DMS53 (cell line): ENCODE measurements at regions not wholly inside any gene's neighbourhood (a gene's known extent, or its start where the extent isn't known, plus 50 kb on each side); places are given as distances from the start of the nearest gene placed in this dataset.

Experiments
- DNase-seq: peaks from one replicate; lab custom pipeline; 2025; lab: John Stamatoyannopoulos, UW

DNA sequence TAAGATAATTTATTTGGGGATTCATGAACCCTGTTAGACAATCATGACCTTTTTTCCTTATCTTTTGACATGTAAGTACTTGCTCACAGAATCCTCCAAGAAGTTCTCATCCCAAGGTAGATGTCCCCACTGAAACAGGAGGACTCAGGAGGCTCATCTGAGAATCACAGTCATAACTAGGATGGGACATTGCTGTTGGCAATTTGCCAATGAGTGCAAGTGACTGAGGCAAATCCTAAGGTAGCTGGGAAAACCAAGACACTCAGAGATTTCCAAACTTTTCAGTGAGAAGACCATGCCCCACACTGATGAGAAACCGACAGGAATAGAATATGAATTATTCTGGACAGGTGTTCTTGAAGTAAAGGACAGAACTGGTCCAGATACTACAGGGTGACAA is 735.0 kb downstream of the TMEM182 start:
- no peak for DNase-seq

DNA sequence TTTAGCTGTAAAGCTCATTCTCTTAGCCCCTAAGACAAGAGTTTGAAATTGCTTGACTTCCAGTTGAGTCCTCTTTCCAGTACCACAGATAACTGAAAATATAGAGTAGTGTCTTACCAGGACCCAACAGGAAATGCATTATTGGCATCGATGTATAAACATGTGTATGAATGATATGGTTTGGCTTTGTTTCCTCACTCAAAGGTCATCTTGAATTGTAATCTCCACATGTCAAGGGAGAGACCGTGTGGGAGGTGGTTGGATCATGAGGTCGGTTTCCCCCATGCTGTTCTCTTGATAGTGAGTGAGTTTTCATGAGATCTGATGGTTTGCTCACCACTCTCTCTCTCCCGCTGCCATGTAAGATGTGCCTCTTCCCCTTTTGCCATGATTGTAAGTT is 745.0 kb downstream of the TMEM182 start:
- no peak for DNase-seq

DNA sequence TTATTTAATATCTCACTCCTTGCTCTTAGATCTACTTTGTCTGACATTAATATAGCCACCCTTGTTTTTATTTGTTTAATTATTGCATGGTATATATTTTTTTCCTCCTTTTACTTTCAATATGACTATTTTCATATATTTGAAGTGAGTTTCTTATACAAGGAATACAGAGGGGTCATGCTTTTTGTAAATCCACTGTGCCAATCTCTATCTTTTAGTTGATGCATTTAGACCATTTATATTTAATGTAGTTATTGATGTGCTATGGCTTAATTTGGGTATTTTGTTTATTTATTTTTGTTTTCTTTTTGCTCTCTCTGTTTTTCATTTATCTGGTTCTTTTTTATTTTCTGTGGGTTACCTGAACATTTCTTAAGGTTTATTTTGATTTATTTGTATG is 750.6 kb downstream of the TMEM182 start:
- no peak for DNase-seq

DNA sequence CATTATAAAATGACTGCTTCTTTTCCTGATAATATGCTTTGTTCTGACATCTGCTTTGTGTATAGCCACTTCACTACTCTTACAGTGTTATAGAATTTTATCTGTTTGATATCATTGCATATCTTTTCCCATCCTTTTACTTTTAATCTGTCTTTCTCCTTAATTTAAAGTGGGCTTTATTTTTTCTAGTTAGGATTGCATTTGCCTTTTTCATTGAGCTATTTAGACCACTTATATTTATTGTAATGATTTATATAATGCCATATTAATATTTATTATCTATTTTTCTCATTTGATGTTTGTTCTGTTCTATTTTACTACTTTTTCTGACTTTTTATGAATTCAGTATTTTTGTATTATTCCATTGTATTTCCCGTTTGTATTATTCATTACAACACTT is 758.7 kb downstream of the TMEM182 start:
- DNase-seq, result no peak

DNA sequence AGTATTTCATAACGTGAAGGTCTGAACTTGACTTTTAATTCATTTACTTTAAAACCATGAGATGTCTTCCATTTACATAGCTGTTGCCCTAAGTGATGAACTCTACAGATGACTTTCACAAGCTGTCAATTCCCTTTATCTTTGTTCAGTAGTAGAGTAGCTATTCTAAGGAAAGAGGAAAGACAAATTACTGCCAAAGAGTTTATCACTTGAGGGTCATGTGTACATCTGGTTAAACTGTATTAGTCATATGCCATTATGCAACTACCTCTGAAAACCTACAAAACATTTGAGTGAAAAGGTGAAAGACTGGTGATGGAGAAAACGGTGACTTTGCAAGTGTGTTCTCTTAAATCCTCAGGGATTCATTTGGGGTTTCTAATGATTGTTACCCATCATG is 763.9 kb downstream of the TMEM182 start:
- no peak for DNase-seq

DNA sequence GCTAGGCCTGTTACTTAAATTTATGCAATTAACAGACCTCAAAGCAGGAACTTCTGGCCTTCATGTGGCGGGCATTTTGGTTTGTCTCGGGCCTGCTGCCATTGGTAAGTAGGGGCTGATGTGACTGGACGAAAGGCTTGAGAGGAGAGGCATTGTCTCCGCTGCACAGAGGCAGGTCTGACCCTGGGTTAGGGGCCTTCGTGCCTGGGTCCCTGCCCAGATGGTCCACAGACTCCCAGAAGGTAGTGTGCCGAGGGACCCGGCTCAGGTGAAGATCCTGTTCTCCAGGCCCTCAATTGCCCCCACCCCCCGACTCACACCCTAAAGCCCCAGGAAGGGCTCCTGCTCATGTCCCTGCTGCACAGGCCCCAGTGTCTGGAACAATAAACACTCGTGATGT is 764.9 kb downstream of the TMEM182 start:
- no peak for DNase-seq

DNA sequence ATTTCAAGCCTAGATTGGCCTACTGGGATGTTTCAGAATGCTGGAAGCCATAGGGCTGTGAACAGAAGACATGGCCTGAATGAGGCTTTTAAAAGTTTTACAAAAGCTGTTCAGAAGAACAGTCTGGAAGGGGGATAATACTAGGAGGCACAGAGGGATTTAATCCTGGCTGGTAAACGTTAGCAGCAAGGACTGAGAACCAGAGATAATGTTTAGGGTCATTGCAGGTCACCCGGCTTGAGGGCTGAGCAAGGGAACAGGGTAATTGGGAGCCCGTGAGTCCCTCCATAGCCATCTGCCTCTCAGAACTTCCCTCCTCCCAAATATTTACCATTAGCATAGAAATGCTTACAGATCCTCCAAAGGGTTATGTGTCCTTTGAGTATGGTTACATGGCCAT is 765.4 kb downstream of the TMEM182 start:
- DNase-seq, result no peak

DNA sequence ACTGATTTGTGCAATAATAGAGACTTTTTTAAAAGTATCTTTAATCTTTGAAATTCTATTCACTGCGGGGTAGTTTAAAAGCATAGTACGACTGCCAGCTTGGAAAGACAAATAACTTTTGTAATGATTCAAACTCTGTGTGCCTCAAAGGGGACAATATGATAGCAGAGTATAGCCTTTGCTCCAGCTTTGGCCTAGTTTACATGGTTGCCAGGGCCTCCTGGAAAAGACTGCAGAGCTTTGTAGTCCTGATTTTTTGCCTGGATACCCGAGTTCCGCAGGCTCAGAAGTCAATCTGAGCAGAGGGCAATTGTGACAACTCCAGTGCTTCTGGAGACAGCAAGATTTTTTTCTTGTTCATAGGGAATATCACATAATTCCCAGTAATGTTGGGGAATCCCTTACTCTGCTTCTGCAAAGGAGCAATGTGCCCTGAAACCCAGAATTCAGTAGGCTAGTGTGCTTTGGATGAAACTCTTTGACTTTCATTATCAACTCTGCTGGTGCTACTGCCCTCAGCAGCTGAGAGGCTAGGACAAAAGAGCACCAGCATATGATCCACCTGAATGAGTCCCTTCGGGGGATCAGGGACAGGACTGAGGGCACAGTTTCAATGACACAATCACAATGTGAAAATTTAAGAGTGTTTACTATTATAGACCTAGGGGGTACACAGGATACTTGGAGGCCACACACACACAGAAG is 768.1 kb downstream of the TMEM182 start:
- no peak for DNase-seq

DNA sequence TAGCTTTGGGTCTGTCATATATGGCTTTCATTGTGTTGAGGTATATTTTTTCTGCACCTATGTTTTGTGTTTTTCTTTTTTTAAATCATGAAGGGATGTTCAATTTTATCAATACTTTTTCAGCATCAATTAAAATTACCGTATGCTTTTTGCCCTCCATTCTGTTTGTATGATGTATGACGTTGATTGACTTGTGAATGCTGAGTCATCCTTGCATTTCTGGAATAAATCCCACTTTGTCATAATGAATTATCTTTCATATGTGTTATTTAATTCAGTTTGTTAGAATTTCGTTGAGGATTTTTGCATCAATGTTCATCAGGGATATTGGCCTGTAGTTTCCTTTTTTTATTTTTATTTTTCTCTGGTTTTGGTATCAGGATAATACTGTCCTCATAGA is 790.9 kb downstream of the TMEM182 start:
- no peak for DNase-seq

DNA sequence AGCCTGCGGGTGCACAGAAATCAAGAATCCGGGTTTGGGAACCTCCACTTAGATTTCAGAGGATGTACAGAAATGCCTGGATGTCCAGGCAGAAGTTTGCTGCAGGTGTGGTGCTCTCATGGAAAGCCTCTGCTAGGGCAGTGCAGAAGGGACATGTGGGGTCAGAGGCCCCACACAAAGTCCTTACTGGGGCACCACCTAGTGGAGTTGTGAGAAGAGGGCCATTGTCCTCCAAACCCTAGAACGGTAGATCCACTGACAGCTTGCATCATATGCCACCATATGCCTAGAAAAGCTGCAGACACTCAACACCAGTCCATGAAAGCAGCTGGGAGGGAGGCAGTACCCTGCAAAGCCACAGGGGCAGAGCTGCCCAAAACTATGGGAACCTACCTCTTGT is 833.0 kb downstream of the TMEM182 start:
- DNase-seq, result peak; percentile 34

DNA sequence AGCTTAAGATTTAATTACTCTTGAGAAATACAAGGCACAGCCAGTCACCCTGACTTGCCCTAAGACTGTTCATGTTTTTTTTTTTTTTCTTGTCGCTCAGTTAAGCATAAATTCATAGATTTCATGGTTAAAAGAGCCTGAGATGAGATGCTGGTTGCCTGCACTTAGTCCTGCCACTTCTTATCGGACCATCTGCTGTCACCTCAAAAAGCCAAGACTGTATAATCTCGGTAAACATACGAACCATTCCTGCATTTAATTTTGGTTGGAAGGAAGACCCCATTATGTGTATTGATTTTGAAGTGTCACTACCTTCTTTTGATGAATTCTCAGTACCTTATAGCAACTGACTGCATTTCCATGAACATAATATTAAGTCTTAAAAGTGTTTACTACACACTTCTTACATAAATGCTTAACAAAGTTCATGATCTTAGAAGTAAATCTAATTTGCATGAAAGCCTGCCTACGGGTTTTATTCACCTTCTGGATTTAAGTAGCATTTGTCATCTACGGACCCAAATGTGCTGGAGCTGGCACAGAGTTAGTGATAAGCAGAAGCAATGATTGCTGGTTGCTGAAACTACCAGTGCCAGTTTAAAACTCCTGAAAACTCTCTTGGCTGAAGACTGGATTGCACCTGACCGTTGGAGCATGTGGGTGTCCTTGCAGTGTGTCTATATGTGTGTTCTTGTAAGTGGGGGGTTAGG is 843.4 kb downstream of the TMEM182 start:
- no peak for DNase-seq

DNA sequence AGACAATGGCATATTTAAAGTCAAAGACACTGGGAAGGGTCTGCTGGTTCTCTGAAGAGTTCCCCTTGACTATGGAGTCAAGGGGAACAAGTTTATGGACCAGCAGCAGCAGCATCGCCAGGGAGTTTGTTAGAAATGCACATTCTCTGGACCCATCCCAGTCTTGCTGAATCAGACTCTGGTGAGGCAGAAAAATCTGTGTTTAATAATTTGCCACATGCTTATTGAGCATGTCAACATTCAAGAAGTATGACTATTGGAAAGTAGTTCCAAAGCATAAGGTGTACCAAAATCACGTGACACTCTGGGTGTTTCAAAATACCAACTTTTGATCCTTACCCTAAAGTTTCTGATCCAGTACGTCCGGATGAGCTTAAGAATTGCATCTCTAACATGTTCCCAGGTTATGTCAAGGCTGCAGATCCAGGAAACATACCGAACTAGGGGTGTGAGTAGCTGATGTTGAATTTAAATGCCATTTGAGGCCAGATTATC is 853.8 kb downstream of the TMEM182 start:
- no peak for DNase-seq

DNA sequence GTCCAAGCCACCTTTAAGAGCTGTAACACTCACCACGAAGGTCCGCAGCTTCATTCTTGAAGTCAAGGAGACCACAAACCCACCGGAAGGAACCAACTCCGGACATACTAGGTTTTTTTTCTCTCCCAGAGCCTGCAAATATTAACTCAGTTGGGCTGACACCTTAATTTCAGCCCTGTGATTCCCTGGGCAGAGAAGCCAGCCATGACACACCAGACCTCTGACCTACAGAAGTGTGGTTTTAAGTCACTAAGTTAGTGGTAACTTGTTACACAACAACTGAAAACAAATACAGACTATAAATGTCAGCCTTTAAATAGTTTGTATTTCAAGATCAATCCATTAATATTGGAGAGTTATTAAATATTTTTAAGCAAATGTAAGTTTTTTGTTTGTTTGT is 855.1 kb downstream of the TMEM182 start:
- no peak for DNase-seq

DNA sequence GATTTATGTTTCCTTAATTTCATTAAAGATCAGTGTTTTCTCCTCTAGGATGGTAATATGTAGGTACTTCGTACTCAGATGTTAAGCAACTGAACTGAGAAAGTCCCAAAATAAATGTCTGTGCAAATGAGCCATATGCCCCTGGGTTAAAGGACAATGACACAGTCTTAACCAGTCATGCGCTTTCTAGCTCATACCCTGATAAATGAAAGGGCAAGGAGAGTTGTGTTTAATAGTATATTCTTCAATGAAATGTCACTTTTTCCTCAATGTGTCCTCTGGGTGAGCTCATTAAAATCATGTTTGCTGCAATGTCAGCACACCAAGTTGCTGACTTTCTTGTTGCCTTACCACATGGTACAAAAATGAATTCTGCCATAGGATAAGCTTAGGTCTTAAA is 856.3 kb downstream of the TMEM182 start:
- no peak for DNase-seq

DNA sequence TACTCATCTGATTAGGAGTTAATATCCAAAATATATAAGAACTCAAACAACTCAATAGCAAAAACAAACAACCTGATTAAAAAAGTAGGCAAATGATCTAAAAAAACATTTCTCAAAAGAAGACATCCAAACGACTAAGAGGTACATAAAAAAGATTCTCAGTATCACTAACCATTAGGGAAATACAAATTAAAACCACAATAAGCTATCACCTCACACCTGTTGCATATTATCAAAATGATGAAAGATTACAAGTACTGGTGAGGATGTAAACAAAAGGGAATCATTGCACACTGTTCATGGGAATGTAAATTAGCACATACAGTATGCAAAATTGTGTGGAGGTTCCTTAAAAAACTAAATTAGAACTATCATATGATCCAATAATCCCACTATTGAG is 865.5 kb downstream of the TMEM182 start:
- no peak for DNase-seq

DNA sequence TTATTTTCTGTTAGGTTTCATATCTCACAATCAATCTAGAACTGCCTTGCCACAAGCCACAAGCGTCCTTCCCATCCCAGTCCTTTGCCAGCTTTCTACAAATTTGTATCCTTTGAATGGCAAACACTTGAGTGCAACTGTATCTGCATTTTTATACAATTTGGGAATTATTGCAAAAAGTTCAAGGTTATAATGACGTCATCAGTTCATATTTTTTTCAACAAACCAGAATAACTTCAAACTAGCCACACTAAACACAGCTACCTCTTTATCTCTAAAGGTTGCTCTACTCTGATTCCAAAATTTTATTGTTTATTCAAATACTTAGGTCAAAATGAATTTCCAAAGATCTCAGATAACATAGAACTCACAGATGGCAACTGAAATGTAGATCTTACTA is 877.1 kb downstream of the TMEM182 start:
- DNase-seq, result no peak

DNA sequence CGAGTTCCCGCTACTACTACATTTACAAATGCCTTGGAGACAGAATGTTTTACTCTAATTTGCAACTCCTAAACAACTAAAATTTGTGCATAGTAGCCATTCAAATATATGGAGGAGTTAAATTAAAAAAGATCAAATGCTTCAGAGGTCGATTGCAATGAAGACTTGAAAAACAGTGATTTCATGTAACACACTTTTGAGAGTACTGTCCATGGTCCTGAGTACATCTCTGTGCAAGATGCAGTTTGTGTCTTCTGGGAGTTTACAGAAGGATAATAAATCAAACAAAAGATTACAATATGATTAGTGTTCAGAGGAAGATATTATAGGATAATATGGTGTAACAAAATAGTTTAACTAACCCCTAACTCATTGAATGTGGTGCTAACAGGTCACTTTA is 894.7 kb downstream of the TMEM182 start:
- peak; percentile 9 for DNase-seq

DNA sequence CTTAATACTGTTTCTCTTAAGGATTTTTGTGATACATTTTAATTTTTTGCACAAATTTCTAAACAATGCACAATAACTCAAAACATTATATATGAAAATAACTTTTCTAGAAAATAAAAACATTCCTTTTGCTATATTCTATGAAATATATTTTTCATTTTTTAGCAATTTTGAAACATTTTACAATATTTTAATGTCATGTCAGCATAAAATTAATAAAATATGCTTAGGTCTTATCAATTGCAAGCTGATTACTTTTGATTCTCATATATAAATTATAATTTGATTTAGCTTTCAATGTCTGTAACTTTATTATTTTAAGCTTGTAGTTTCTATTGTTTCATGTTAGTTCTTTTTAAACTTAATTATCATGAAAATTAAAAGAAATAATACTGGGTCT is 898.7 kb downstream of the TMEM182 start:
- DNase-seq, result no peak

DNA sequence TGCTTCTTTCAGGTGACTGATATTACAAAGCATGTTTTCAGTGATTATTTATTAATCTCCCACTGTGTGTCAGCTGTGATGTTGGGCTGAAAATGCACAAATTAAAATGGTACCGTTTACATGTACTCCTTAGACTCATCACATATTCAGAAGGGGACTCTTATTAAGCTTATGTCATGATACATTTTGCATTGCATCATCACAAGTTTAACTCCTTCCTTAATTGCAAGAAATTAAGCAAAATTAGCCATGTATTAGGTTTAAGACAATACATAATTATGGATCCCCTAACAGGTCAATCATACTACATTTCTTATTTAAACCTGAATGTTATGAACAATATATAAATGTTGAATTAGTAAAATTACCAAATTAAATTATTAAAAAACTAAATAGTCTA is 899.1 kb downstream of the TMEM182 start:
- no peak for DNase-seq

DNA sequence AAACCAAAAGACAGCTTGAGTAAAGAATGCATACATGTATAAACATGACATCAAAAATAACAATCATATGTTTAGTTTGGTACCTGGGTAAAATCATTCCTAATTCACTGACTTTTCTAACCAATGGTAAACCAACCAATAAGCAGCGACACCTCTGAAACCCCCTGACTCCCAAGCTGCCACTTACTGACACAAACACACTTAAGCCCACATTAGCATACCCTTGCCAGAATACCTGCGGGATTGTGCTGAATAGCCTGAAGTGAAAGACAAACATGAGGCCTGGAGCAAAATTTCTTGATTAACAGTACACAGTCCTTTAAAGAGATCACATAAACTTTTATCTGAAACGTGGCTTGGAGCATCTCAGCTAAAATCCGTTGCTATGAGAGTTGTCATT is 902.9 kb downstream of the TMEM182 start:
- no peak for DNase-seq

DNA sequence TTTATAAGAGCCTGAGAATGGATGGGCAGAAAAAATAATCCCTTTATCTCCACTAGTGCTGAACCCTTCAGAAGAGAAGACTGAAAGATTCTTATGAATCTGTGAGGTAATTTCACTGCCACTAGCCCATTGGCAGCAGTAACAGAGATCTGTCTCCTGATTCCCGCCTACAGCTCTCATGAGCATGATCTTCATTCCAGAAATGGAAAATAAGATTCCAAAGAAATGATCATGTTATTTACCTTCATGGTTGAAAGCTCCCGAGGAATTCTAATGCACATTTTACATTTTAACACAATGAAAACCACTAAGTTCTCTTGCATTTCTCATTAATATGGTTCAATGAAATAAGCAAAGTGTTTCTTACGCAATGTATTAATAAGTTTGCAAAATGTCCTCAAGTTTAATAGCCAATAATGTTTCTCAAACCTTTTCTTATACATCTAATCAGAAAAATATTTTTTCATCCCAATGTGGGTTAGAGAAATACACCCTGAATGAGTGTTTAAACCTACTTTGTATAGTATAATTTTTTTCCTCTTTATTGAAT is 905.6 kb downstream of the TMEM182 start:
- peak; percentile 21 for DNase-seq

DNA sequence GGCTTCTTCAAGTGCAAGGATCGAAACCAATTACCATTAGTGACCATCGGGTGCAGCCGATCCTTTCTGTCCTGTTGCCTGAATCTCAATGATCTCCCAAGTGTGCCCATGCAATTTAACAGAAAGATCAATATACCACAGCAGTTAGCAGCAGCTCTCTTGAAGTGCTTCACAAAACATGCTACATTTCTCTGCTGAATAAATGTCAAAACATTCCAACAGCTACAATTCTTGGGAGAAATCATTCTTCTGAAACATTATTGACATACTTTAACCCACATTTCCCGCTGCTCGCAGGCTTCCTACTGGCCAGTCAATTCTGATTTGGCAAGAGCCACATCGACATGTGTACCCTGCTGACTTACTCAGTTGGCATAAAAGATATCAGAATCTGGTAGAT is 907.7 kb downstream of the TMEM182 start:
- no peak for DNase-seq
